Tibial nerve (tissue), 4 donors: ENCODE measurements at regions not wholly inside any gene's neighbourhood (a gene's known extent, or its start where the extent isn't known, plus 50 kb on each side); places are given as distances from the start of the nearest gene placed in this dataset.

ENCODE experiments used
- DNase-seq, 2 donors: peaks; one replicate each; pipeline ENCODE4 v3.0.0-alpha.2; 2019; ENCODE audit warnings: low spot score in 2 of 2
- H3K27ac ChIP-seq, 4 donors: fragments of 200-600 bp; sonication (generic) in 3 of 4; one replicate each; pipeline ENCODE4 v1.5.1; 2017 to 2019; ENCODE audit warnings: mild to moderate bottlenecking in 1 of 4
- H3K27me3 ChIP-seq, 2 donors: fragments of 200-600 bp; sonication (generic) in 1 of 2; one replicate each; pipeline versions ENCODE4 v1.5.1 to v1.6.0; 2017 to 2019
- H3K36me3 ChIP-seq, 3 donors: fragments of 200-600 bp; sonication (generic); one replicate each; pipeline ENCODE4 v1.5.1; 2018 to 2019
- H3K4me1 ChIP-seq, 4 donors: fragments of 200-600 bp; sonication (generic) in 3 of 4; one replicate each; pipeline ENCODE4 v1.5.1; 2017 to 2019
- H3K4me3 ChIP-seq, 4 donors: fragments of 200-600 bp; sonication (generic) in 3 of 4; one replicate each; pipeline ENCODE4 v1.5.1; 2017 to 2019; ENCODE audit warnings: mild to moderate bottlenecking in 1 of 4, moderate library complexity in 1 of 4
- H3K9me3 ChIP-seq, 4 donors: fragments of 200-600 bp; sonication (generic) in 3 of 4; one replicate each; pipeline ENCODE4 v1.5.1; 2017 to 2019
- CTCF ChIP-seq, 5 experiments: fragments of 200-600 bp in 3 of 5; fragments of 450-650 bp in 2 of 5; sonication (generic) in 3 of 5; IDR thresholded peaks; one replicate each; pipeline ENCODE4 v1.5.1; 2016 to 2019; ENCODE audit warnings: antibody characterized with exemption in 5 of 5, mild to moderate bottlenecking in 3 of 5, moderate library complexity in 2 of 5
- EP300 ChIP-seq, 2 donors: sonication (generic); formaldehyde crosslinking; IDR thresholded peaks; one replicate each; pipeline ENCODE4 v1.6.1; 2017; ENCODE audit warnings: antibody characterized with exemption in 2 of 2, mild to moderate bottlenecking in 1 of 2
- POLR2A ChIP-seq, 2 donors: fragments of 450-650 bp; IDR thresholded peaks; one replicate each; pipeline ENCODE4 v1.6.1; 2017; ENCODE audit warnings: antibody characterized with exemption in 2 of 2, mild to moderate bottlenecking in 2 of 2, moderate library complexity in 2 of 2
- WGBS, 2 donors: methylation state at CpG; one replicate each; pipeline ENCODE4 v1.1.5; 2018; 5-methylcytosine and 5-hydroxymethylcytosine counted together

- no peaks in the 10 kb centered on the region for H3K36me3 ChIP-seq
- H3K27me3 ChIP-seq, result no peaks in the 10 kb centered on the region
- no peak for TF ChIP-seq CTCF (IDR thresholded peaks at IDR 0.05)
- no peak overlapping the region for H3K4me3 ChIP-seq
- 73 to 80% methylated on average over 6 of the region's 6 CpGs for WGBS, 2 donors
- no peaks in the 10 kb centered on the region for H3K4me1 ChIP-seq
- no peak overlapping the region for H3K27ac ChIP-seq
- no peaks in the 10 kb centered on the region for H3K9me3 ChIP-seq
- DNase-seq, result no peak
Measured at GRCh38 chrX:6460893-6461490, 73.9 kb downstream of the VCX3A start.

- DNase-seq, result no peak
- Histone ChIP-seq H3K4me1 (no peaks in the 10 kb centered on the region), H3K4me3 (no peak overlapping the region), H3K36me3 (no peaks in the 10 kb centered on the region), H3K9me3 (no peaks in the 10 kb centered on the region), H3K27me3 (no peaks in the 10 kb centered on the region), H3K27ac (no peak overlapping the region)
- TF ChIP-seq CTCF (IDR thresholded peaks at IDR 0.05) (no peak), EP300 (IDR thresholded peaks at IDR 0.05) (no peak), POLR2A (IDR thresholded peaks at IDR 0.05) (no peak)
- 67 to 70% methylated on average over 6 of the region's 6 CpGs for WGBS, 2 donors
Measured at GRCh38 chrX:6456196-6456595, 78.7 kb downstream of the VCX3A start.

GRCh38 chrX:6449946-6450345 is 85.0 kb downstream of the VCX3A start:
- H3K4me1 ChIP-seq, result no peaks in the 10 kb centered on the region
- no peak overlapping the region for H3K27ac ChIP-seq
- TF ChIP-seq CTCF (IDR thresholded peaks at IDR 0.05), result no peak
- TF ChIP-seq POLR2A (IDR thresholded peaks at IDR 0.05), result no peak
- no peak for TF ChIP-seq EP300 (IDR thresholded peaks at IDR 0.05)
- no peaks in the 10 kb centered on the region for H3K9me3 ChIP-seq
- no peaks in the 10 kb centered on the region for H3K36me3 ChIP-seq
- no peaks in the 10 kb centered on the region for H3K27me3 ChIP-seq
- WGBS, 2 donors, result 74 to 77% methylated on average over 2 of the region's 2 CpGs
- no peak overlapping the region for H3K4me3 ChIP-seq
- DNase-seq, result no peak

- TF ChIP-seq POLR2A (IDR thresholded peaks at IDR 0.05) (no peak), CTCF (IDR thresholded peaks at IDR 0.05) (no peak), EP300 (IDR thresholded peaks at IDR 0.05) (no peak)
- Histone ChIP-seq H3K9me3 (no peaks in the 10 kb centered on the region), H3K36me3 (no peaks in the 10 kb centered on the region), H3K4me1 (no peaks in the 10 kb centered on the region), H3K4me3 (no peak overlapping the region), H3K27me3 (no peaks in the 10 kb centered on the region), H3K27ac (no peak overlapping the region)
- no peak for DNase-seq
- 44% methylated on average over 1 of the region's 1 CpG; no CpG with 5 or more reads in 1 of the 2 donors for WGBS, 2 donors
Measured at GRCh38 chrX:6448003-6448402, 86.9 kb downstream of the VCX3A start.

- no peaks in the 10 kb centered on the region for H3K27me3 ChIP-seq
- H3K4me1 ChIP-seq, result no peaks in the 10 kb centered on the region
- 66 to 68% methylated on average over 4 of the region's 4 CpGs for WGBS, 2 donors
- no peak for TF ChIP-seq CTCF (IDR thresholded peaks at IDR 0.05)
- TF ChIP-seq EP300 (IDR thresholded peaks at IDR 0.05), result no peak
- TF ChIP-seq POLR2A (IDR thresholded peaks at IDR 0.05), result no peak
- H3K9me3 ChIP-seq, result no peaks in the 10 kb centered on the region
- no peak overlapping the region for H3K4me3 ChIP-seq
- DNase-seq, result no peak
- no peaks in the 10 kb centered on the region for H3K36me3 ChIP-seq
- no peak overlapping the region for H3K27ac ChIP-seq
Measured at GRCh38 chrX:6446582-6446981, 88.3 kb downstream of the VCX3A start.
